Left lung (tissue), 4 donors: ENCODE measurements at regions not wholly inside any gene's neighbourhood (a gene's known extent, or its start where the extent isn't known, plus 50 kb on each side); places are given as distances from the start of the nearest gene placed in this dataset.
"Not testable (repeated sequence)": the region's sequence is repeated elsewhere in the genome, so short reads cannot be mapped to it uniquely, and the experiment has no call there.

ENCODE experiments used
- ATAC-seq: fragments of 200-7000 bp; cut with Tn5 transposase; one replicate; pipeline ENCODE4 v1.9.1; 2020; ENCODE audit warnings: moderate library complexity
- DNase-seq, 4 donors: peaks; one replicate each; pipeline ENCODE4 v3.0.0-alpha.2; 2013 to 2020
- H3K27ac ChIP-seq, 2 donors: fragments of 200-600 bp; sonication (generic) in 1 of 2; one replicate each; pipeline versions ENCODE4 v1.5.0 to v1.8.0; 2020 to 2021
- H3K27me3 ChIP-seq, 2 donors: fragments of 200-600 bp; sonication (generic) in 1 of 2; one replicate each; pipeline versions ENCODE4 v1.5.0 to v1.8.0; 2020 to 2021
- H3K36me3 ChIP-seq, 2 donors: fragments of 200-600 bp; sonication (generic) in 1 of 2; one replicate each; pipeline versions ENCODE4 v1.5.0 to v1.8.0; 2020 to 2021
- H3K4me1 ChIP-seq, 2 donors: fragments of 200-600 bp; one replicate each; pipeline ENCODE4 v1.8.0; 2021
- H3K4me3 ChIP-seq, 2 donors: fragments of 200-600 bp; sonication (generic) in 1 of 2; one replicate each; pipeline versions ENCODE4 v1.5.0 to v1.8.0; 2020 to 2021; ENCODE audit warnings: mild to moderate bottlenecking in 1 of 2
- H3K9me3 ChIP-seq, 2 donors: fragments of 200-600 bp; sonication (generic) in 1 of 2; one replicate each; pipeline versions ENCODE4 v1.5.0 to v1.8.0; 2020 to 2021
- CTCF ChIP-seq, 2 donors: fragments of 200-600 bp; sonication (generic) in 1 of 2; IDR thresholded peaks; one replicate each; pipeline versions ENCODE4 v1.5.0 to v1.8.0; 2021; ENCODE audit warnings: antibody characterized with exemption in 2 of 2
- intact Hi-C, 2 donors: fragments of 100-400 bp; cut with DNase I; formaldehyde crosslinking; loops; one replicate each; pipeline versions ENCODE4 v1.11.2 to v1.14.2; 2022
- donor health status: DM: no; HTN: yes; CAD: no.
- donor health status: DM: no; HTN: no; CAD: no.

DNA sequence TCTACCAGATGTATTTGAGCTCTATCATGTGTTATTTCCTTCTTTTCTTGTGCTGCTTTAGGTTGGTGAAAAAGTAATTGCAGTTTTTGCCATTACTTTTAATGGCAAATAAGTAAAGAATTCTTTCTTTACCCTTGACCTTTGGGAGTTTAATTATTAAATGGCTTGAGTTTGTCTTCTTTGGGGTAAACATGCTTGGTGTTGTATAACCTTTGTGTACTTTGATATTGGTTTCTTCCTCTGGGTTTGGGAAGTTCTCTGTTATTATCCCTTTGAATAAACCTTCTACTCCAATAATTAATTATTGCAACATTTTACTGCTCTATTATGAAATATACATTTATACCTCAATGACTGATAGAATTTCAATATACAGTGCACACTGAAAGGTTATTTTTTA is 709.4 kb downstream of the PCDH17 start:
- ATAC-seq (no peak), DNase-seq (no peak)
- no peak for TF ChIP-seq CTCF (IDR thresholded peaks at IDR 0.05)
- Histone ChIP-seq H3K4me3 (no peak overlapping the region), H3K4me1 (no peaks in the 10 kb centered on the region), H3K9me3 (peaks cover 0 to 7% of the 10 kb centered on the region in 2 donors), H3K36me3 (no peaks in the 10 kb centered on the region), H3K27me3 (no peaks in the 10 kb centered on the region), H3K27ac (no peak overlapping the region)
- intact Hi-C loops: no loop called here

DNA sequence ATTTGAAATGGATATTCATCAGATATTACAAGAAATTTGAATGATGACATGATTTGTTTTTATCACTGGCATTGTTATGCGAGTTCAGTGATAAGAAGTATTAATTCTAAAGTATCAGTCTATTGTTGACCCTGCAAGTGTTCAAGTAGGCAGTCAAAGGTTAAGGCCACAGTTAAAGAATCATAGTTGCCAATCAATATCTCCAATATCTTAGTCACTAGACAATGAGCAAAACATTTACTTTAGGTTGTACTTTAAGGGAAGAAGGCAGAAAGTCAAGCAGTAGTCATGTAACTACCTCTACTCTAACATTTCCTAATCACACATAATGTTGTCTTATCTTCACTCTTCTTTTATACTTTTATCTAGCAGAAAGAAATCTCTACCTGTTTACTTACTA is 709.8 kb downstream of the PCDH17 start:
- TF ChIP-seq CTCF (IDR thresholded peaks at IDR 0.05): no peak
- Histone ChIP-seq H3K4me1 (no peaks in the 10 kb centered on the region), H3K36me3 (no peaks in the 10 kb centered on the region), H3K27me3 (no peaks in the 10 kb centered on the region), H3K9me3 (peaks cover 0 to 7% of the 10 kb centered on the region in 2 donors), H3K4me3 (no peak overlapping the region), H3K27ac (no peak overlapping the region)
- no peak for ATAC-seq
- no peak for DNase-seq
- intact Hi-C loops: no loop called here

DNA sequence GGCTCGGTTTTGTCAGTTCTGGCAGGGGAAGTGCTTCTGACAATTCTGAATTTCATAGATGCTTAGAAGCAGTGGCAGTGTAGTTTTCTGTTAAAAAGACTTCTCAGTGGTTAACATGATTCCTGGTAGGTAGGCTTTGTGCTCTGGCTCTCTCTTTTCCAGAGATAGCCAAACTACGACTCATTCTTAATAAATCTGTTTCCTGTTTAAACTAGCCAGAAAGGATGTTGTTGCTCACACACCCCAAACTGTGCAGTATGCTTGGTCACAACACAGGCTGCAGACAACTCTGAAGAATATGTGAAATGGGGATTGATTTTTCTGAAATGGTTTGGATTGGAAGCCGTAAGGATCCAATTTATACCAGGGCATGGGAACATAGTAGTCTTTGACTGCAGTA is 711.5 kb downstream of the PCDH17 start:
- H3K4me3 ChIP-seq: no peak overlapping the region
- intact Hi-C loops: no loop called here
- ATAC-seq (no peak), DNase-seq (no peak)
- no peak overlapping the region for H3K27ac ChIP-seq
- no peaks in the 10 kb centered on the region for H3K27me3 ChIP-seq
- no peaks in the 10 kb centered on the region for H3K4me1 ChIP-seq
- TF ChIP-seq CTCF (IDR thresholded peaks at IDR 0.05): no peak
- H3K9me3 ChIP-seq: peaks cover 0 to 5% of the 10 kb centered on the region in 2 donors
- H3K36me3 ChIP-seq: no peaks in the 10 kb centered on the region

DNA sequence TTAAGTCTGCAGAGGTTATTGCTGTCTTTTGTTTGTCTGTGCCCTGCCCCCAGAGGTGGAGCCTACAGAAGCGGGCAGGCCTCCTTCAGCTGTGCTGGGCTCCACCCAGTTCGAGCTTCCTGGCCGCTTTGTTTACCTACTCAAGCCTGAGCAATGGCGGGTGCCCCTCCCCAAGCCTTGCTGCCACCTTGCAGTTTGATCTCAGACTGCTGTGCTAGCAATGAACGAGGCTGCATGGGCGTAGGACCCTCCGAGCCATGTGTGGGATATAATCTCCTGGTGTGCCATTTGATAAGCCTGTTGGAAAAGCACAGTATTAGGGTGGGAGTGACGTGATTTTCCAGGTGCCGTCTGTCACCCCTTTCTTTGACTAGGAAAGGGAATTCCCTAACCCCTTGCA is 720.6 kb downstream of the PCDH17 start:
- H3K27me3 ChIP-seq, ATAC-seq, H3K4me3 ChIP-seq, intact Hi-C loops, H3K27ac ChIP-seq, H3K36me3 ChIP-seq, H3K4me1 ChIP-seq: not testable (repeated sequence)
- peak in 1 of 4 donors; percentile 33 for DNase-seq
- H3K9me3 ChIP-seq: peaks cover 0 to 20% of the 10 kb centered on the region in 2 donors

DNA sequence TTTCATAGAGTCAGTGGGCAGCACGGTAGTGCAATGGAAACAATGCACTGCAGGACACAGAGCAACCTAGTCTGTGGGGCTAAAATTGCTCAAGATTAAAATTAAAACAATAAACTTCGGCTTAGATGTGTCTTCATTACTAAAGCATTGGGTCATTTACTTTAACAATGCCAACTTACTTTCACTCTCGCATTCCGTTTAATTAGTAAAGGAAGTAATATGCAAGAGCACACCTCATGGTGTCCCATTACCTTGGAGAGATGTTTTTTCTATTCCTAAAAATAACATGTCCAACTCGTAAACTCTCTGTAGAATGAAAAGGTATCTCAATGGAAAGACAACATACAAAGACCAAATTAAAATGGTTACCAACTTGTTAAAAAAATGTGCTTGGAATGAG is 738.4 kb downstream of the PCDH17 start:
- no peaks in the 10 kb centered on the region for H3K36me3 ChIP-seq
- H3K4me3 ChIP-seq: no peak overlapping the region
- DNase-seq (no peak), ATAC-seq (no peak)
- no peaks in the 10 kb centered on the region for H3K4me1 ChIP-seq
- intact Hi-C loops: no loop called here
- TF ChIP-seq CTCF (IDR thresholded peaks at IDR 0.05): no peak
- no peak overlapping the region for H3K27ac ChIP-seq
- no peaks in the 10 kb centered on the region for H3K27me3 ChIP-seq
- H3K9me3 ChIP-seq: peaks cover 0 to 4% of the 10 kb centered on the region in 2 donors

DNA sequence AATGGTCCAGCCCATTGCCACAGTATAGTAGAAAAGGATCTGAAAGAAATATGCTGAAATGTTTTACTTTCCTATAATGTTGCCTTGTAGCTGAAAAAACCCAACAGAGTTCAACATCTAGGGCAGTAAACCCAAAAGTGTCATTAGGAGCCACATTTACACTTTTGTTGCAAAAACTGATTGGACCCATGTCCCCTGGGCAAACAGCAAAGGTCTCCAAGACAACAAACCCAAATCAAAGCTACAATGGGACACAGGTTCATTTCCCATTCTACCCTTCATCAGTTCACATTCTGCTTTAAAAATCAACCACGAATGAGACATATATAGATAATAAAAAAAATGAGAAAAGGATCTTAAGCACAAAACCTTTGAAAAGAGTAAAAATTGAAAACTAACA is 744.8 kb downstream of the PCDH17 start:
- no peaks in the 10 kb centered on the region for H3K36me3 ChIP-seq
- H3K27me3 ChIP-seq: no peaks in the 10 kb centered on the region
- DNase-seq (no peak), ATAC-seq (no peak)
- H3K9me3 ChIP-seq: peaks cover 0 to 4% of the 10 kb centered on the region in 2 donors
- H3K4me3 ChIP-seq: no peak overlapping the region
- no peak overlapping the region for H3K27ac ChIP-seq
- no peaks in the 10 kb centered on the region for H3K4me1 ChIP-seq
- intact Hi-C loops: no loop called here
- TF ChIP-seq CTCF (IDR thresholded peaks at IDR 0.05): no peak
